Effector memory CD8-positive, alpha-beta T cell (primary cell): ENCODE measurements at regions not wholly inside any gene's neighbourhood (a gene's known extent, or its start where the extent isn't known, plus 50 kb on each side); places are given as distances from the start of the nearest gene placed in this dataset.
"Not testable (repeated sequence)": the region's sequence is repeated elsewhere in the genome, so short reads cannot be mapped to it uniquely, and the experiment has no call there.

Experiments
- ATAC-seq: fragments of 150-1000 bp; cut with Tn5 transposase; replicated peaks from 2 replicates; pipeline ENCODE4 v1.10.0; 2021; ENCODE audit warnings: mild to moderate bottlenecking, moderate library complexity
- DNase-seq, 3 experiments: peaks; one replicate each; pipeline ENCODE4 v3.0.0; 2021
- H3K27ac Mint-ChIP-seq, 2 donors: one replicate each; pipeline ENCODE4 v1.8.0; 2022; ENCODE audit warnings: mild to moderate bottlenecking in 2 of 2, mixed read lengths in 2 of 2, moderate library complexity in 2 of 2
- H3K27me3 Mint-ChIP-seq, 2 donors: one replicate each; pipeline ENCODE4 v1.8.0; 2022; ENCODE audit warnings: mixed read lengths in 2 of 2
- H3K36me3 Mint-ChIP-seq: one replicate; pipeline ENCODE4 v1.8.0; 2022; ENCODE audit warnings: mild to moderate bottlenecking, moderate library complexity, mixed read lengths; ENCODE audit not compliant: insufficient read depth
- H3K4me1 Mint-ChIP-seq, 2 donors: one replicate each; pipeline ENCODE4 v1.8.0; 2022; ENCODE audit warnings: low read depth in 2 of 2, mixed read lengths in 2 of 2
- H3K4me3 Mint-ChIP-seq, 2 donors: one replicate each; pipeline ENCODE4 v1.8.0; 2022; ENCODE audit warnings: mild to moderate bottlenecking in 2 of 2, mixed read lengths in 2 of 2, moderate library complexity in 2 of 2
- H3K9me3 Mint-ChIP-seq, 2 donors: one replicate each; pipeline ENCODE4 v1.8.0; 2022; ENCODE audit warnings: mixed read lengths in 2 of 2

GRCh38 chr7:145700488-145700887 lies 416.1 kb upstream of the CNTNAP2 start:
- no peaks in the 10 kb centered on the region for H3K27me3 Mint-ChIP-seq
- H3K4me1 Mint-ChIP-seq, result no peaks in the 10 kb centered on the region
- H3K36me3 Mint-ChIP-seq, result no peaks in the 10 kb centered on the region
- no peak for ATAC-seq
- no peak overlapping the region for H3K27ac Mint-ChIP-seq
- no peak for DNase-seq
- H3K4me3 Mint-ChIP-seq, result no peak overlapping the region
- H3K9me3 Mint-ChIP-seq, result peaks cover 2 to 20% of the 10 kb centered on the region in 2 donors

- ATAC-seq, result no peak
- no peaks in the 10 kb centered on the region for H3K27me3 Mint-ChIP-seq
- peaks cover 4 to 20% of the 10 kb centered on the region in 2 donors for H3K9me3 Mint-ChIP-seq
- no peak overlapping the region for H3K27ac Mint-ChIP-seq
- no peaks in the 10 kb centered on the region for H3K4me1 Mint-ChIP-seq
- H3K36me3 Mint-ChIP-seq, result no peaks in the 10 kb centered on the region
- no peak for DNase-seq
- H3K4me3 Mint-ChIP-seq, result no peak overlapping the region
Measured at GRCh38 chr7:145698526-145699262, 417.9 kb upstream of the CNTNAP2 start.

GRCh38 chr7:145697412-145698107 lies 419.0 kb upstream of the CNTNAP2 start:
- H3K4me3 Mint-ChIP-seq, ATAC-seq, H3K36me3 Mint-ChIP-seq, DNase-seq, H3K27ac Mint-ChIP-seq, H3K4me1 Mint-ChIP-seq, H3K27me3 Mint-ChIP-seq: not testable (repeated sequence)
- peaks cover 4 to 20% of the 10 kb centered on the region in 2 donors for H3K9me3 Mint-ChIP-seq

GRCh38 chr7:145696071-145696470 lies 420.5 kb upstream of the CNTNAP2 start:
- H3K27me3 Mint-ChIP-seq, result no peaks in the 10 kb centered on the region
- no peak for ATAC-seq
- H3K9me3 Mint-ChIP-seq, result peaks cover 6 to 20% of the 10 kb centered on the region in 2 donors
- H3K36me3 Mint-ChIP-seq, result no peaks in the 10 kb centered on the region
- no peak overlapping the region for H3K27ac Mint-ChIP-seq
- H3K4me3 Mint-ChIP-seq, result no peak overlapping the region
- no peaks in the 10 kb centered on the region for H3K4me1 Mint-ChIP-seq
- no peak for DNase-seq

- Mint-ChIP-seq H3K36me3 (no peaks in the 10 kb centered on the region), H3K4me1 (no peaks in the 10 kb centered on the region), H3K4me3 (no peak overlapping the region), H3K9me3 (peaks cover 8 to 9% of the 10 kb centered on the region in 2 donors), H3K27me3 (no peaks in the 10 kb centered on the region), H3K27ac (no peak overlapping the region)
- ATAC-seq, result no peak
- DNase-seq, result no peak
Measured at GRCh38 chr7:145692237-145692950, 424.2 kb upstream of the CNTNAP2 start.

GRCh38 chr7:145691377-145691914 lies 425.2 kb upstream of the CNTNAP2 start:
- Mint-ChIP-seq H3K27me3 (no peaks in the 10 kb centered on the region), H3K9me3 (peaks cover 8 to 9% of the 10 kb centered on the region in 2 donors), H3K4me3 (no peak overlapping the region), H3K4me1 (no peaks in the 10 kb centered on the region), H3K36me3 (no peaks in the 10 kb centered on the region), H3K27ac (no peak overlapping the region)
- ATAC-seq (no peak), DNase-seq (no peak)

- H3K36me3 Mint-ChIP-seq, result no peaks in the 10 kb centered on the region
- no peak overlapping the region for H3K27ac Mint-ChIP-seq
- H3K27me3 Mint-ChIP-seq, result no peaks in the 10 kb centered on the region
- no peak for DNase-seq
- no peaks in the 10 kb centered on the region for H3K4me1 Mint-ChIP-seq
- H3K4me3 Mint-ChIP-seq, result no peak overlapping the region
- ATAC-seq, result no peak
- peaks cover 4 to 12% of the 10 kb centered on the region in 2 donors for H3K9me3 Mint-ChIP-seq
Measured at GRCh38 chr7:145681646-145682045, 435.0 kb upstream of the CNTNAP2 start.

- Mint-ChIP-seq H3K9me3 (peaks cover 4 to 12% of the 10 kb centered on the region in 2 donors), H3K4me3 (no peak overlapping the region), H3K36me3 (no peaks in the 10 kb centered on the region), H3K27me3 (no peaks in the 10 kb centered on the region), H3K27ac (no peak overlapping the region), H3K4me1 (no peaks in the 10 kb centered on the region)
- ATAC-seq (no peak), DNase-seq (no peak)
Measured at GRCh38 chr7:145681159-145681558, 435.4 kb upstream of the CNTNAP2 start.

GRCh38 chr7:145665499-145666258 lies 450.9 kb upstream of the CNTNAP2 start:
- DNase-seq (no peak), ATAC-seq (no peak)
- Mint-ChIP-seq H3K9me3 (peaks cover 13 to 21% of the 10 kb centered on the region in 2 donors), H3K4me3 (no peak overlapping the region), H3K27ac (no peak overlapping the region), H3K36me3 (no peaks in the 10 kb centered on the region), H3K27me3 (no peaks in the 10 kb centered on the region), H3K4me1 (no peaks in the 10 kb centered on the region)

- no peaks in the 10 kb centered on the region for H3K27me3 Mint-ChIP-seq
- H3K27ac Mint-ChIP-seq, result no peak overlapping the region
- DNase-seq (no peak), ATAC-seq (no peak)
- peaks cover 7 to 24% of the 10 kb centered on the region in 2 donors for H3K9me3 Mint-ChIP-seq
- no peak overlapping the region for H3K4me3 Mint-ChIP-seq
- H3K4me1 Mint-ChIP-seq, result no peaks in the 10 kb centered on the region
- H3K36me3 Mint-ChIP-seq, result no peaks in the 10 kb centered on the region
Measured at GRCh38 chr7:145655666-145656065, 460.9 kb upstream of the CNTNAP2 start.

- Mint-ChIP-seq H3K36me3 (no peaks in the 10 kb centered on the region), H3K27ac (no peak overlapping the region), H3K4me1 (no peaks in the 10 kb centered on the region), H3K9me3 (peaks cover 7 to 27% of the 10 kb centered on the region in 2 donors), H3K27me3 (no peaks in the 10 kb centered on the region), H3K4me3 (no peak overlapping the region)
- ATAC-seq, result no peak
- no peak for DNase-seq
Measured at GRCh38 chr7:145645135-145645515, 471.5 kb upstream of the CNTNAP2 start.

- Mint-ChIP-seq H3K27me3 (no peaks in the 10 kb centered on the region), H3K27ac (no peak overlapping the region), H3K36me3 (no peaks in the 10 kb centered on the region), H3K9me3 (peaks cover 5 to 29% of the 10 kb centered on the region in 2 donors), H3K4me3 (no peak overlapping the region), H3K4me1 (no peaks in the 10 kb centered on the region)
- ATAC-seq (no peak), DNase-seq (no peak)
Measured at GRCh38 chr7:145644426-145645134, 472.0 kb upstream of the CNTNAP2 start.
